ENCODE measurements at regions not wholly inside any gene's neighbourhood (a gene's known extent, or its start where the extent isn't known, plus 50 kb on each side); places are given as distances from the start of the nearest gene placed in this dataset.

DNA sequence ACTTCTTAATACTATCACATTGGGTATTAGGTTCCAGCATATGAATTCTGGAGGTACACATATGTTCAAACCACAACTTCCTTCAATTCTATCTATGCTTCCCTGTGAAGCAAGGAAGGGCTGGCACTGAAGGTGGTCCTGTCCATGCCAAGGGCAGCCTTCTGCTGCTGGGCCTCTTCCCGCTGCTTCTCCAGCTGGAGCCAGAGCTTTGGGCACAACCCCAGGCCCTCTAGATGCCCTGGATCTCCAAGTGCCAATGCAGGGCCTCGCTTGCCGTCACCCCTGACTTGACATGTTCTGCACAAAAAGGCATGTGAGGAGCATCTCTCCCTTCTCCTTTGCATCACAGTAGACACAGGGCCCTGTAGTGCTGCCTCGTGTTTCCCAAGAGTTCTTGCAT is 62.6 kb downstream of the STYXL2 start:
- Histone ChIP-seq H3K36me3 (replicated peaks; ENCODE audit: insufficient read depth, low read depth) (no peaks in the 10 kb centered on the region), H2AFZ (no peak overlapping the region), H3K4me1 (ENCODE audit: insufficient read depth) (no peaks in the 10 kb centered on the region), H3K27me3 (no peaks in the 10 kb centered on the region), H3K27ac (no peak overlapping the region), H3K9me2 (replicated peaks; ENCODE audit: insufficient read depth) (no peaks in the 10 kb centered on the region), H3K9me3 (ENCODE audit: low read depth) (no peaks in the 10 kb centered on the region), H3K4me3 (no peak overlapping the region), H3K4me2 (no peak overlapping the region), H3K79me2 (no peaks in the 10 kb centered on the region), H4K20me1 (ENCODE audit: insufficient read depth, poor library complexity, severe bottlenecking) (no peaks in the 10 kb centered on the region)
- WGBS (ENCODE audit: low lambda C conversion rate, missing lambda C conversion rate): 85% methylated on average over 4 of the region's 4 CpGs
- TF ChIP-seq EZH2phosphoT487 (IDR thresholded peaks at IDR 0.05; ENCODE audit: low read depth, severe bottlenecking, unreplicated experiment): no peak
- TF ChIP-seq, protein P1, sequence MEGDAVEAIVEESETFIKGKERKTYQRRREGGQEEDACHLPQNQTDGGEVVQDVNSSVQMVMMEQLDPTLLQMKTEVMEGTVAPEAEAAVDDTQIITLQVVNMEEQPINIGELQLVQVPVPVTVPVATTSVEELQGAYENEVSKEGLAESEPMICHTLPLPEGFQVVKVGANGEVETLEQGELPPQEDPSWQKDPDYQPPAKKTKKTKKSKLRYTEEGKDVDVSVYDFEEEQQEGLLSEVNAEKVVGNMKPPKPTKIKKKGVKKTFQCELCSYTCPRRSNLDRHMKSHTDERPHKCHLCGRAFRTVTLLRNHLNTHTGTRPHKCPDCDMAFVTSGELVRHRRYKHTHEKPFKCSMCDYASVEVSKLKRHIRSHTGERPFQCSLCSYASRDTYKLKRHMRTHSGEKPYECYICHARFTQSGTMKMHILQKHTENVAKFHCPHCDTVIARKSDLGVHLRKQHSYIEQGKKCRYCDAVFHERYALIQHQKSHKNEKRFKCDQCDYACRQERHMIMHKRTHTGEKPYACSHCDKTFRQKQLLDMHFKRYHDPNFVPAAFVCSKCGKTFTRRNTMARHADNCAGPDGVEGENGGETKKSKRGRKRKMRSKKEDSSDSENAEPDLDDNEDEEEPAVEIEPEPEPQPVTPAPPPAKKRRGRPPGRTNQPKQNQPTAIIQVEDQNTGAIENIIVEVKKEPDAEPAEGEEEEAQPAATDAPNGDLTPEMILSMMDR (IDR thresholded peaks at IDR 0.05; ENCODE audit: poor library complexity): no peak
- no peak for TF ChIP-seq EZH2 (IDR thresholded peaks at IDR 0.05; ENCODE audit: borderline replicate concordance)
- no peak for DNase-seq (ENCODE audit: low spot score)

DNA sequence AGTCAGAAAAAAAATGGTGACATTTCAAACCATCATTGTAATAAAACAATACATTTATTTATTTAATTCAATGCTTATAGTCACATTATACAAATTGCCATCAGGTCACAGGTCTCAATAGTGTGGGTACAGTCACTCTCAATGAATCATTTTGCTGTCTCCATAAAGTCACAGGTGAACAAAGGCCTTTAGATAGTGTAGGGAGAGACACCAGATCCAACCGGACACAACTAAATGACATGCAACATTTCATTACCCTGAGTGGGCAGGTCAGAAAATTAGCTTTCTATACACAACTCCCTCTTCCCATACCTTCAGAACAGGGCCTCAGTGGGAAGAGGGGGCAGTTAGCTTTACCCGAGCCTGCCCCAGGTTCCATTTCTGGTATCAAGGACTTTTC is 63.2 kb downstream of the STYXL2 start:
- Histone ChIP-seq H3K9me3 (ENCODE audit: low read depth) (no peaks in the 10 kb centered on the region), H3K9me2 (replicated peaks; ENCODE audit: insufficient read depth) (no peaks in the 10 kb centered on the region), H3K79me2 (no peaks in the 10 kb centered on the region), H3K36me3 (replicated peaks; ENCODE audit: insufficient read depth, low read depth) (no peaks in the 10 kb centered on the region), H3K27ac (no peak overlapping the region), H3K4me1 (ENCODE audit: insufficient read depth) (no peaks in the 10 kb centered on the region), H3K4me3 (no peak overlapping the region), H2AFZ (no peak overlapping the region), H4K20me1 (ENCODE audit: insufficient read depth, poor library complexity, severe bottlenecking) (no peaks in the 10 kb centered on the region), H3K27me3 (no peaks in the 10 kb centered on the region), H3K4me2 (no peak overlapping the region)
- TF ChIP-seq EZH2 (IDR thresholded peaks at IDR 0.05; ENCODE audit: borderline replicate concordance) (no peak), EZH2phosphoT487 (IDR thresholded peaks at IDR 0.05; ENCODE audit: low read depth, severe bottlenecking, unreplicated experiment) (no peak)
- TF ChIP-seq, protein P1 (IDR thresholded peaks at IDR 0.05; ENCODE audit: poor library complexity): no peak
- 80% methylated on average over 2 of the region's 2 CpGs for WGBS (ENCODE audit: low lambda C conversion rate, missing lambda C conversion rate)
- no peak for DNase-seq (ENCODE audit: low spot score)

DNA sequence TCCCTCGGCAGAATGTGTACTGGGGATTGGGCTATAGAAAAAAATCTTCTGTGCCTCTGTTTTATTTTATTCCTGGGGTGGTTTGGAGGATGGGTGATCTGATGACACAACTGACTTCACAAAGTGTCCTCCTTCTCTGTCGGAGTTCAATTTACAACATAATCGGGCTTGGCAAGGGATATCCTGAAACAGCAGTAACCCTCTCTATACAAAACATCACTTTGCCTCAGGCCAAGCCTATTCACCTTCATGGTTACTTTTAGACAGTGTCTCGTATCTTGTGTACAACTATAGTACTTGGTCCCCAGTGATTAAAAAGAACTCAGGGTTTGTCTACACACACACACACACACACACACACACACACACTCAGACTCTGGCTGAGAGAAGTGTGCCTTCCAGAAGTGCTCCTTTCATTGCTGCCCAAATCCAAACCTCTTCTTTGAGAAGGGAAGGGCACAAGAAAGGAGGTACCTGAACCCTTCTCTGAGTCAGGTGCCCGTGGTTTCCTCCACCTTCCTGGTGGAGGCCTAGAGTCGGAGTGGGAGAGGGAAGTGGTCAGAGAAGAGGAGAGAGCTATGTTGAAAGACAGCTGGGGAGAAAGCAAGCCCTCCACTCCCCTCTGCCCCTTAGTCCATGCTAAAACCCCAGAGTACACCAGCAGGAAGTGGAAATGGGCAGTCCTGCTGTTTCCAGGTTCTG is 62.4 kb upstream of the POU2F1 start:
- H3K27ac ChIP-seq: no peak overlapping the region
- no peaks in the 10 kb centered on the region for H3K9me3 ChIP-seq (ENCODE audit: low read depth)
- H3K27me3 ChIP-seq: no peaks in the 10 kb centered on the region
- DNase-seq (ENCODE audit: low spot score): no peak
- H3K79me2 ChIP-seq: no peaks in the 10 kb centered on the region
- H3K4me3 ChIP-seq: no peak overlapping the region
- no peaks in the 10 kb centered on the region for H4K20me1 ChIP-seq (ENCODE audit: insufficient read depth, poor library complexity, severe bottlenecking)
- no peak overlapping the region for H3K4me2 ChIP-seq
- H3K4me1 ChIP-seq (ENCODE audit: insufficient read depth): peaks cover 7% of the 10 kb centered on the region
- TF ChIP-seq EZH2phosphoT487 (IDR thresholded peaks at IDR 0.05; ENCODE audit: low read depth, severe bottlenecking, unreplicated experiment) (no peak), EZH2 (IDR thresholded peaks at IDR 0.05; ENCODE audit: borderline replicate concordance) (no peak)
- TF ChIP-seq, protein P1 (IDR thresholded peaks at IDR 0.05; ENCODE audit: poor library complexity): no peak
- 55% methylated on average over 6 of the region's 6 CpGs for WGBS (ENCODE audit: low lambda C conversion rate, missing lambda C conversion rate)
- H3K9me2 ChIP-seq (replicated peaks; ENCODE audit: insufficient read depth): no peaks in the 10 kb centered on the region
- no peaks in the 10 kb centered on the region for H3K36me3 ChIP-seq (replicated peaks; ENCODE audit: insufficient read depth, low read depth)
- H2AFZ ChIP-seq: no peak overlapping the region

Measured in hepatocyte (in vitro differentiated cells).